CD14-positive monocyte (primary cell): ENCODE measurements at regions not wholly inside any gene's neighbourhood (a gene's known extent, or its start where the extent isn't known, plus 50 kb on each side); places are given as distances from the start of the nearest gene placed in this dataset.
A peak's percentile ranks its signal among the peaks of the same experiment; 100 is the strongest.
"Not testable (repeated sequence)": the region's sequence is repeated elsewhere in the genome, so short reads cannot be mapped to it uniquely, and the experiment has no call there.

Source experiments
- DNase-seq, 3 donors: peaks; one replicate each; pipeline ENCODE4 v3.0.0-alpha.2; 2011 to 2022
- H2AFZ ChIP-seq: 2 replicates; pipeline ENCODE4 v1.6.0; 2012; ENCODE audit warnings: mild to moderate bottlenecking, low read depth, low read length, inconsistent platforms; ENCODE audit not compliant: insufficient read depth, poor library complexity, severe bottlenecking
- H3K27ac ChIP-seq, 2 donors: 1 replicate in 1 of 2; 2 replicates in 1 of 2; pipeline ENCODE4 v1.5.1; 2012 to 2013; ENCODE audit warnings: low read length in 2 of 2, control low read depth in 1 of 2, inconsistent platforms in 1 of 2, low read depth in 1 of 2, mild to moderate bottlenecking in 1 of 2
- H3K27me3 ChIP-seq, 2 donors: one replicate each; pipeline versions ENCODE4 v1.6.0 to v1.6.1; 2011 to 2013; ENCODE audit warnings: low read length in 2 of 2; ENCODE audit not compliant: control insufficient read depth in 2 of 2, insufficient read depth in 2 of 2
- H3K36me3 ChIP-seq, 2 donors: replicated peaks in 1 of 2; 1 replicate in 1 of 2; 2 replicates in 1 of 2; pipeline versions ENCODE4 v1.5.1 to v1.6.1; 2012 to 2013; ENCODE audit warnings: low read length in 2 of 2, control low read depth in 1 of 2, inconsistent platforms in 1 of 2, mild to moderate bottlenecking in 1 of 2; ENCODE audit not compliant: insufficient read depth in 2 of 2, control insufficient read depth in 1 of 2
- H3K4me1 ChIP-seq, 2 donors: 1 replicate in 1 of 2; 2 replicates in 1 of 2; pipeline versions ENCODE4 v1.5.1 to v1.6.1; 2012 to 2013; ENCODE audit warnings: low read length in 2 of 2, control low read depth in 1 of 2, inconsistent platforms in 1 of 2, mild to moderate bottlenecking in 1 of 2, moderate library complexity in 1 of 2; ENCODE audit not compliant: insufficient read depth in 2 of 2, control insufficient read depth in 1 of 2
- H3K4me2 ChIP-seq: replicated peaks from 2 replicates; pipeline ENCODE3; 2012; ENCODE audit warnings: low read length, moderate library complexity, mild to moderate bottlenecking; ENCODE audit not compliant: poor library complexity, severe bottlenecking; ENCODE audit errors: extremely low read depth
- H3K4me3 ChIP-seq, 3 experiments: fragments of 200-600 bp in 1 of 3; sonication (generic) in 1 of 3; replicated peaks in 1 of 3; 1 replicate in 2 of 3; 2 replicates in 1 of 3; pipeline ENCODE4 v1.5.1; 2011 to 2013; ENCODE audit warnings: low read length in 3 of 3, mild to moderate bottlenecking in 3 of 3, control low read depth in 2 of 3, low read depth in 2 of 3, inconsistent platforms in 1 of 3, moderate library complexity in 1 of 3
- H3K79me2 ChIP-seq: 2 replicates; pipeline ENCODE4 v1.6.0; 2012; ENCODE audit warnings: mild to moderate bottlenecking, control low read depth, inconsistent platforms, low read length, moderate library complexity; ENCODE audit not compliant: insufficient read depth
- H3K9ac ChIP-seq: 2 replicates; pipeline ENCODE4 v1.6.0; 2017; ENCODE audit warnings: low read length, mild to moderate bottlenecking; ENCODE audit not compliant: insufficient read depth, poor library complexity, severe bottlenecking
- H3K9me3 ChIP-seq, 2 donors: replicated peaks in 1 of 2; 1 replicate in 1 of 2; 2 replicates in 1 of 2; pipeline versions ENCODE4 v1.5.1 to v1.6.1; 2012 to 2013; ENCODE audit warnings: low read length in 2 of 2, control low read depth in 1 of 2; ENCODE audit not compliant: control insufficient read depth in 1 of 2, insufficient read depth in 1 of 2
- H4K20me1 ChIP-seq: 2 replicates; pipeline ENCODE4 v1.6.0; 2012; ENCODE audit warnings: mild to moderate bottlenecking, low read length, control low read depth, moderate library complexity; ENCODE audit not compliant: insufficient read depth
- H3K27ac Mint-ChIP-seq, 7 donors: one replicate each; pipeline ENCODE4 v1.8.0; 2020; ENCODE audit warnings: mild to moderate bottlenecking in 7 of 7, mixed read lengths in 7 of 7, moderate library complexity in 6 of 7, inconsistent platforms in 2 of 7
- H3K27me3 Mint-ChIP-seq, 3 donors: one replicate each; pipeline ENCODE4 v1.8.0; 2021 to 2022; ENCODE audit warnings: low read depth in 3 of 3, mild to moderate bottlenecking in 3 of 3, mixed read lengths in 3 of 3, moderate library complexity in 3 of 3, inconsistent platforms in 1 of 3
- H3K36me3 Mint-ChIP-seq, 2 donors: one replicate each; pipeline ENCODE4 v1.8.0; 2020; ENCODE audit warnings: mixed read lengths in 2 of 2, inconsistent platforms in 1 of 2, mild to moderate bottlenecking in 1 of 2
- H3K4me1 Mint-ChIP-seq: one replicate; pipeline ENCODE4 v1.8.0; 2020; ENCODE audit warnings: mild to moderate bottlenecking, mixed read lengths
- H3K4me3 Mint-ChIP-seq, 2 donors: one replicate each; pipeline ENCODE4 v1.8.0; 2020; ENCODE audit warnings: mild to moderate bottlenecking in 2 of 2, mixed read lengths in 2 of 2, moderate library complexity in 1 of 2
- H3K9me3 Mint-ChIP-seq, 7 donors: one replicate each; pipeline ENCODE4 v1.8.0; 2020 to 2022; ENCODE audit warnings: mixed read lengths in 7 of 7, mild to moderate bottlenecking in 6 of 7, moderate library complexity in 6 of 7, inconsistent platforms in 2 of 7
- WGBS: methylation state at CpG from one replicate; pipeline ENCODE4 v1.1.5; 2013; ENCODE audit warnings: missing lambda C conversion rate; ENCODE audit not compliant: insufficient coverage; 5-methylcytosine and 5-hydroxymethylcytosine counted together
- intact Hi-C, 2 donors: fragments of 100-400 bp; cut with micrococcal nuclease; formaldehyde crosslinking; loops; one replicate each; pipeline versions ENCODE4 v1.15.0 to v1.15.1; 2023

GRCh38 chr9:61523897-61524620 is 334.2 kb downstream of the SPATA31A7 start:
- H3K9me3 ChIP-seq, H3K4me2 ChIP-seq, intact Hi-C loops, DNase-seq, H3K27ac ChIP-seq, H3K27me3 Mint-ChIP-seq, H3K9ac ChIP-seq, H3K36me3 Mint-ChIP-seq, H3K36me3 ChIP-seq, H3K79me2 ChIP-seq, H2AFZ ChIP-seq, H3K27me3 ChIP-seq, H3K4me3 Mint-ChIP-seq, H3K27ac Mint-ChIP-seq, H4K20me1 ChIP-seq, H3K4me1 ChIP-seq, H3K4me1 Mint-ChIP-seq, H3K4me3 ChIP-seq: not testable (repeated sequence)
- WGBS: no CpG with 5 or more reads among the region's 4 CpGs
- peaks cover 0 to 14% (median 7%) of the 10 kb centered on the region in 7 donors for H3K9me3 Mint-ChIP-seq

- H3K4me1 Mint-ChIP-seq: not testable (repeated sequence)
These were observed 335.8 kb downstream of the SPATA31A7 start for GRCh38 chr9:61525629-61526028.

DNA sequence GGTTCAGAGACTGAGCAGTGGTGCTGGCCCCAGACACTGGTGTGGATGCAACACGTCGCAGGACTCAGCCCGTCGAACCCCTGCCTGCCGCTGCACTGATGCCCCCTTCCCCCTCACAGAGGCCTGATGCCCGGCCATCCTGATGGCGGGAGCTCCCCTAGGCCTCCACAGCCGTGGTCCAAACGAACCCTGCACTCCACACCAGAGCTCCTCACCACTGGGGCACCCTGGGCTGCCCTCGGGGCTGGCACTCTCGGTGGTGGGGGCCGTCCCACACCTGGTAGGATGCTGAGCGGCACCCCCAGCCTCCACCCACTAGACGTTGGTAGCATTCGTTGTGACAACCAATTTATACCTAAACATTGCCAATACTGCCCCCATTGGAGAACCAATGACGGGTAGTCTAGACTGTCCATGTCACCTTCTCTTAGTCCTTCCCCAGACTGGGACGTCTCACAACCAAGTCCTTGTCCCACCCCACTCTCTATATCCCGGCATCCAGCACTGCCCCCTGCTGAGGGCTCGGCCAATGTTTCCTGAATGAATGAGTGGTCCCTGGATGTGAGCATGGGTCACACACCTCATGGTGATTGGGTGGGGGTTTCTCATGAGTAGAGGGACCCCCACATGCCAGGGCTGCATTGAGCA is 360.4 kb downstream of the SPATA31A7 start:
- 100% methylated on average over 4 of the region's 19 CpGs for WGBS
- peaks cover 0 to 26% (median 7%) of the 10 kb centered on the region in 7 donors for H3K9me3 Mint-ChIP-seq
- H3K4me1 ChIP-seq, H3K9ac ChIP-seq, intact Hi-C loops, H3K4me2 ChIP-seq, H3K36me3 Mint-ChIP-seq, H3K36me3 ChIP-seq, H3K27ac Mint-ChIP-seq, H3K27ac ChIP-seq, H3K79me2 ChIP-seq, H3K4me3 Mint-ChIP-seq, H3K27me3 ChIP-seq, H2AFZ ChIP-seq, H3K4me1 Mint-ChIP-seq, H4K20me1 ChIP-seq, H3K27me3 Mint-ChIP-seq, H3K9me3 ChIP-seq, H3K4me3 ChIP-seq: not testable (repeated sequence)
- DNase-seq: peak in 1 of 3 donors; percentile 1

More at GRCh38 chr9:61525629-61526028, 335.8 kb downstream of the SPATA31A7 start:
- H3K4me3 Mint-ChIP-seq, H3K4me2 ChIP-seq, H3K9me3 ChIP-seq, H3K79me2 ChIP-seq, H3K4me1 ChIP-seq, H3K4me3 ChIP-seq, H3K27me3 ChIP-seq, H3K9ac ChIP-seq, H4K20me1 ChIP-seq, H2AFZ ChIP-seq, H3K27ac ChIP-seq, H3K36me3 ChIP-seq, H3K27me3 Mint-ChIP-seq, H3K36me3 Mint-ChIP-seq, DNase-seq, intact Hi-C loops, H3K27ac Mint-ChIP-seq: not testable (repeated sequence)
- peaks cover 0 to 14% (median 6%) of the 10 kb centered on the region in 7 donors for H3K9me3 Mint-ChIP-seq
- no CpG with 5 or more reads among the region's 4 CpGs for WGBS

- H3K4me1 Mint-ChIP-seq, H3K79me2 ChIP-seq, H3K4me3 Mint-ChIP-seq, H3K4me2 ChIP-seq, H4K20me1 ChIP-seq, H3K4me1 ChIP-seq, H2AFZ ChIP-seq, H3K36me3 Mint-ChIP-seq, H3K27ac Mint-ChIP-seq, H3K27ac ChIP-seq, H3K9ac ChIP-seq, H3K36me3 ChIP-seq, H3K27me3 Mint-ChIP-seq, DNase-seq, H3K4me3 ChIP-seq, H3K9me3 ChIP-seq, H3K27me3 ChIP-seq, intact Hi-C loops: not testable (repeated sequence)
- WGBS: 95% methylated on average over 4 of the region's 10 CpGs
- peaks cover 0 to 17% (median 5%) of the 10 kb centered on the region in 7 donors for H3K9me3 Mint-ChIP-seq
These were observed 381.7 kb downstream of the SPATA31A7 start for GRCh38 chr9:61571403-61572127.
